ENCODE measurements at regions not wholly inside any gene's neighbourhood (a gene's known extent, or its start where the extent isn't known, plus 50 kb on each side); places are given as distances from the start of the nearest gene placed in this dataset.

GRCh38 chr3:154690413-154690812, 260.4 kb upstream of the GPR149 start:
- TF ChIP-seq CTCF (IDR thresholded peaks at IDR 0.05; ENCODE audit: insufficient read depth, low read depth, low read length, missing control alignments) = no peak
- no peak overlapping the region for H3K4me3 ChIP-seq (ENCODE audit: low read depth, low read length)
- DNase-seq (ENCODE audit: low read depth) = peak; percentile 28

- TF ChIP-seq CTCF (IDR thresholded peaks at IDR 0.05; ENCODE audit: insufficient read depth, low read depth, low read length, missing control alignments) = no peak
- H3K4me3 ChIP-seq (ENCODE audit: low read depth, low read length) = no peak overlapping the region
- DNase-seq (ENCODE audit: low read depth) = peak; percentile 25
These were observed 254.4 kb upstream of the GPR149 start for GRCh38 chr3:154684440-154684839.

- peak; percentile 14 for TF ChIP-seq CTCF (IDR thresholded peaks at IDR 0.05; ENCODE audit: insufficient read depth, low read depth, low read length, missing control alignments)
- H3K4me3 ChIP-seq (ENCODE audit: low read depth, low read length) = no peak overlapping the region
- peak; percentile 30 for DNase-seq (ENCODE audit: low read depth)
These were observed 254.0 kb upstream of the GPR149 start for GRCh38 chr3:154684021-154684420.

GRCh38 chr3:154678041-154678654, 248.2 kb upstream of the GPR149 start:
- no peak for DNase-seq (ENCODE audit: low read depth)
- TF ChIP-seq CTCF (IDR thresholded peaks at IDR 0.05; ENCODE audit: insufficient read depth, low read depth, low read length, missing control alignments) = no peak
- no peak overlapping the region for H3K4me3 ChIP-seq (ENCODE audit: low read depth, low read length)

- TF ChIP-seq CTCF (IDR thresholded peaks at IDR 0.05; ENCODE audit: insufficient read depth, low read depth, low read length, missing control alignments) = no peak
- DNase-seq (ENCODE audit: low read depth) = no peak
- no peak overlapping the region for H3K4me3 ChIP-seq (ENCODE audit: low read depth, low read length)
These were observed 238.8 kb upstream of the GPR149 start for GRCh38 chr3:154668835-154669234.

GRCh38 chr3:154668187-154668586, 238.2 kb upstream of the GPR149 start:
- DNase-seq (ENCODE audit: low read depth) = no peak
- H3K4me3 ChIP-seq (ENCODE audit: low read depth, low read length) = no peak overlapping the region
- no peak for TF ChIP-seq CTCF (IDR thresholded peaks at IDR 0.05; ENCODE audit: insufficient read depth, low read depth, low read length, missing control alignments)

- TF ChIP-seq CTCF (IDR thresholded peaks at IDR 0.05; ENCODE audit: insufficient read depth, low read depth, low read length, missing control alignments) = no peak
- DNase-seq (ENCODE audit: low read depth) = no peak
- no peak overlapping the region for H3K4me3 ChIP-seq (ENCODE audit: low read depth, low read length)
These were observed 236.6 kb upstream of the GPR149 start for GRCh38 chr3:154666542-154666941.
